GM23338 (cell line): ENCODE measurements at regions not wholly inside any gene's neighbourhood (a gene's known extent, or its start where the extent isn't known, plus 50 kb on each side); places are given as distances from the start of the nearest gene placed in this dataset.

Source experiments
- ATAC-seq: fragments of 200-7000 bp; cut with Tn5 transposase; 3 replicates; pipeline ENCODE4 v1.9.1; 2020
- DNase-seq: peaks from one replicate; pipeline ENCODE4 v3.0.0-alpha.2; 2015; ENCODE audit warnings: low spot score
- H2AFZ ChIP-seq: fragments of 200-600 bp; sonication (generic); 2 replicates; pipeline ENCODE4 v1.8.0; 2016; ENCODE audit warnings: antibody characterized with exemption, mild to moderate bottlenecking, moderate library complexity
- H3F3A ChIP-seq: fragments of 200-600 bp; sonication (generic); replicated peaks from 2 replicates; pipeline ENCODE4 v1.8.0; 2017; ENCODE audit warnings: antibody characterized with exemption, mixed run types, low read depth
- H3K27ac ChIP-seq: fragments of 200-600 bp; sonication (generic); 2 replicates; pipeline ENCODE4 v1.6.1; 2016; ENCODE audit warnings: low read depth
- H3K27me3 ChIP-seq: fragments of 200-600 bp; sonication (generic); 2 replicates; pipeline ENCODE4 v1.8.0; 2016; ENCODE audit warnings: mild to moderate bottlenecking, mixed run types, moderate library complexity; ENCODE audit not compliant: insufficient read depth
- H3K36me3 ChIP-seq: fragments of 200-600 bp; sonication (generic); 2 replicates; pipeline ENCODE4 v1.8.0; 2016; ENCODE audit warnings: mild to moderate bottlenecking; ENCODE audit not compliant: insufficient read depth
- H3K4me1 ChIP-seq: fragments of 200-600 bp; sonication (generic); 2 replicates; pipeline ENCODE4 v1.8.0; 2016; ENCODE audit warnings: mild to moderate bottlenecking, moderate library complexity; ENCODE audit not compliant: insufficient read depth
- H3K4me2 ChIP-seq: fragments of 200-600 bp; sonication (generic); 2 replicates; pipeline ENCODE4 v1.7.1; 2017; ENCODE audit warnings: mixed run types
- H3K4me3 ChIP-seq: fragments of 200-600 bp; sonication (generic); 2 replicates; pipeline ENCODE4 v1.6.1; 2016; ENCODE audit warnings: mixed run types
- H3K79me2 ChIP-seq: fragments of 200-600 bp; sonication (generic); replicated peaks from 2 replicates; pipeline ENCODE4 v1.8.0; 2017; ENCODE audit warnings: mild to moderate bottlenecking; ENCODE audit not compliant: insufficient read depth
- H3K9me2 ChIP-seq: fragments of 200-600 bp; sonication (generic); 2 replicates; pipeline ENCODE4 v1.8.0; 2017; ENCODE audit not compliant: insufficient read depth
- H4K20me1 ChIP-seq: fragments of 200-600 bp; sonication (generic); replicated peaks from 2 replicates; pipeline ENCODE4 v1.8.0; 2017; ENCODE audit warnings: mild to moderate bottlenecking; ENCODE audit not compliant: insufficient read depth
- H3K27ac Mint-ChIP-seq: 2 replicates; pipeline ENCODE4 v1.8.0; 2020; ENCODE audit warnings: inconsistent platforms, mild to moderate bottlenecking, moderate library complexity, mixed read lengths
- H3K27me3 Mint-ChIP-seq: 3 replicates; pipeline ENCODE4 v1.8.0; 2022; ENCODE audit warnings: low read depth, mild to moderate bottlenecking, moderate library complexity, mixed read lengths, inconsistent platforms; ENCODE audit not compliant: insufficient read depth, poor library complexity
- H3K36me3 Mint-ChIP-seq: 3 replicates; pipeline ENCODE4 v1.8.0; 2021; ENCODE audit warnings: low read depth, mild to moderate bottlenecking, inconsistent platforms, moderate library complexity, mixed read lengths
- H3K4me1 Mint-ChIP-seq: 3 replicates; pipeline ENCODE4 v1.8.0; 2020; ENCODE audit warnings: mild to moderate bottlenecking, inconsistent platforms, mixed read lengths
- H3K4me3 Mint-ChIP-seq: 3 replicates; pipeline ENCODE4 v1.8.0; 2021; ENCODE audit warnings: moderate library complexity, mild to moderate bottlenecking, inconsistent platforms, mixed read lengths
- H3K9me3 Mint-ChIP-seq: 3 replicates; pipeline ENCODE4 v1.8.0; 2020; ENCODE audit warnings: moderate library complexity, mild to moderate bottlenecking, inconsistent platforms, mixed read lengths
- CREB1 ChIP-seq: fragments of 250-450 bp; sonication (Bioruptor Pico); IDR thresholded peaks from 2 replicates; pipeline ENCODE4 v1.5.0; 2020; ENCODE audit warnings: low read depth, mild to moderate bottlenecking, moderate library complexity
- EZH2 ChIP-seq: fragments of 200-600 bp; sonication (generic); IDR thresholded peaks from one replicate; pipeline ENCODE4 v1.8.0; 2017; ENCODE audit warnings: antibody characterized with exemption, mild to moderate bottlenecking, low read depth; ENCODE audit not compliant: unreplicated experiment
- EZH2phosphoT487 ChIP-seq: fragments of 200-600 bp; sonication (generic); IDR thresholded peaks from one replicate; pipeline ENCODE4 v1.8.1; 2018; ENCODE audit warnings: antibody characterized with exemption; ENCODE audit not compliant: unreplicated experiment
- JUNB ChIP-seq: IDR thresholded peaks from one replicate; pipeline ENCODE4 v1.6.1; 2016; ENCODE audit warnings: antibody characterized with exemption; ENCODE audit not compliant: unreplicated experiment
- POLR2AphosphoS5 ChIP-seq: IDR thresholded peaks from 2 replicates; pipeline ENCODE4 v1.6.1; 2016; ENCODE audit warnings: antibody characterized with exemption, low read depth
- STAT1 ChIP-seq: IDR thresholded peaks from one replicate; pipeline ENCODE4 v1.6.1; 2016; ENCODE audit warnings: antibody characterized with exemption; ENCODE audit not compliant: unreplicated experiment
- ZNF114 ChIP-seq: fragments of 250-450 bp; sonication (Bioruptor Pico); IDR thresholded peaks from 2 replicates; pipeline ENCODE4 v1.5.0; 2020; ENCODE audit warnings: mild to moderate bottlenecking, moderate library complexity
- ZNF331 ChIP-seq: fragments of 250-450 bp; sonication (Bioruptor Pico); IDR thresholded peaks from 2 replicates; pipeline ENCODE4 v1.5.0; 2020; ENCODE audit warnings: low read depth, mild to moderate bottlenecking, moderate library complexity
- TF ChIP-seq, protein P1 (sequence below): IDR thresholded peaks from 2 replicates; pipeline ENCODE4 v1.6.1; 2016; ENCODE audit warnings: antibody characterized with exemption
- TF ChIP-seq, protein P2 (sequence below): IDR thresholded peaks from one replicate; pipeline ENCODE4 v1.6.1; 2018; ENCODE audit warnings: antibody characterized with exemption; ENCODE audit not compliant: unreplicated experiment
- TF ChIP-seq, protein P3 (sequence below), 2 experiments: fragments of 200-600 bp in 1 of 2; sonication (generic) in 1 of 2; conservative IDR thresholded peaks; 2 replicates each; pipeline versions ENCODE4 v1.5.1 to v1.6.1; 2016 to 2017; ENCODE audit warnings: antibody characterized with exemption in 2 of 2, low read depth in 2 of 2, mild to moderate bottlenecking in 2 of 2, moderate library complexity in 1 of 2
- TF ChIP-seq, protein P4 (sequence below): fragments of 250-450 bp; sonication (Bioruptor Pico); IDR thresholded peaks from 2 replicates; pipeline ENCODE4 v1.5.0; 2020; ENCODE audit warnings: mild to moderate bottlenecking, moderate library complexity

DNA sequence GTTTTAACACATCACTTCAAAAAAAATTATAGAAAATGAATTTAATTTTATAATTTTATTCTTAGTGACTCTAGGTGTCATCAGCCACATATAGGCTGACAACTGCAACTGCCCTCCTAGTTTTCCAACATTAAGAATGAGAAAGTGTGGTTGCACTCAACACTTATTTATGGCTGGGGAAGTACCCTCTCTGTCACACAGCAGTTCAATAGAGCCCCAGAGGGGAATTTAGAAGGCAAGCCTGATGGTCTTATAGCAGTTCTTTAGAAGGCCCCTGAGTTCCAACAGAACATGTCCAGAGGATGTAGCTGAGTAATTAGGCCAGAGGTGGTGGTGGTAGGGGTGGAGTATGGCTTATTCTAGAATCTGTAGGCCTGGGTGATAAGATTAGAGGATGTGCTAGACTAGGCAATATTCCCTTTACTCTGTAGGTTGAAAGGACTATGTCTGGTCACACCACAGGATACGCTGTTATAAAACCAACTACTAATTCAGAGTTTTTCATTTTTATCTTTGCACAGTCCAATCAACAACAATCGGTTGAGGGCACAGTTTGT, 226.5 kb upstream of the CITED2 start:
- Histone ChIP-seq H3K4me3 (no peak overlapping the region), H3K79me2 (no peaks in the 10 kb centered on the region), H3K4me1 (no peaks in the 10 kb centered on the region), H3F3A (no peaks in the 10 kb centered on the region), H2AFZ (no peak overlapping the region), H3K9me2 (0 out of 2 replicates have a peak, but pooled peaks cover 5% of the 10 kb centered on the region), H3K27ac (no peak overlapping the region), H3K27me3 (no peaks in the 10 kb centered on the region), H3K36me3 (no peaks in the 10 kb centered on the region), H3K4me2 (no peak overlapping the region), H4K20me1 (no peaks in the 10 kb centered on the region)
- H3K4me1 Mint-ChIP-seq = peaks cover 13% of the 10 kb centered on the region
- TF ChIP-seq ZNF331 (CRISPR knock-in tag) (no peak), CREB1 (CRISPR knock-in tag) (no peak), ZNF114 (no peak), POLR2AphosphoS5 (no peak), JUNB (no peak), STAT1 (no peak), EZH2 (no peak), EZH2phosphoT487 (no peak)
- TF ChIP-seq, protein P1, sequence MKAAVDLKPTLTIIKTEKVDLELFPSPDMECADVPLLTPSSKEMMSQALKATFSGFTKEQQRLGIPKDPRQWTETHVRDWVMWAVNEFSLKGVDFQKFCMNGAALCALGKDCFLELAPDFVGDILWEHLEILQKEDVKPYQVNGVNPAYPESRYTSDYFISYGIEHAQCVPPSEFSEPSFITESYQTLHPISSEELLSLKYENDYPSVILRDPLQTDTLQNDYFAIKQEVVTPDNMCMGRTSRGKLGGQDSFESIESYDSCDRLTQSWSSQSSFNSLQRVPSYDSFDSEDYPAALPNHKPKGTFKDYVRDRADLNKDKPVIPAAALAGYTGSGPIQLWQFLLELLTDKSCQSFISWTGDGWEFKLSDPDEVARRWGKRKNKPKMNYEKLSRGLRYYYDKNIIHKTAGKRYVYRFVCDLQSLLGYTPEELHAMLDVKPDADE = no peak
- TF ChIP-seq, protein P2, sequence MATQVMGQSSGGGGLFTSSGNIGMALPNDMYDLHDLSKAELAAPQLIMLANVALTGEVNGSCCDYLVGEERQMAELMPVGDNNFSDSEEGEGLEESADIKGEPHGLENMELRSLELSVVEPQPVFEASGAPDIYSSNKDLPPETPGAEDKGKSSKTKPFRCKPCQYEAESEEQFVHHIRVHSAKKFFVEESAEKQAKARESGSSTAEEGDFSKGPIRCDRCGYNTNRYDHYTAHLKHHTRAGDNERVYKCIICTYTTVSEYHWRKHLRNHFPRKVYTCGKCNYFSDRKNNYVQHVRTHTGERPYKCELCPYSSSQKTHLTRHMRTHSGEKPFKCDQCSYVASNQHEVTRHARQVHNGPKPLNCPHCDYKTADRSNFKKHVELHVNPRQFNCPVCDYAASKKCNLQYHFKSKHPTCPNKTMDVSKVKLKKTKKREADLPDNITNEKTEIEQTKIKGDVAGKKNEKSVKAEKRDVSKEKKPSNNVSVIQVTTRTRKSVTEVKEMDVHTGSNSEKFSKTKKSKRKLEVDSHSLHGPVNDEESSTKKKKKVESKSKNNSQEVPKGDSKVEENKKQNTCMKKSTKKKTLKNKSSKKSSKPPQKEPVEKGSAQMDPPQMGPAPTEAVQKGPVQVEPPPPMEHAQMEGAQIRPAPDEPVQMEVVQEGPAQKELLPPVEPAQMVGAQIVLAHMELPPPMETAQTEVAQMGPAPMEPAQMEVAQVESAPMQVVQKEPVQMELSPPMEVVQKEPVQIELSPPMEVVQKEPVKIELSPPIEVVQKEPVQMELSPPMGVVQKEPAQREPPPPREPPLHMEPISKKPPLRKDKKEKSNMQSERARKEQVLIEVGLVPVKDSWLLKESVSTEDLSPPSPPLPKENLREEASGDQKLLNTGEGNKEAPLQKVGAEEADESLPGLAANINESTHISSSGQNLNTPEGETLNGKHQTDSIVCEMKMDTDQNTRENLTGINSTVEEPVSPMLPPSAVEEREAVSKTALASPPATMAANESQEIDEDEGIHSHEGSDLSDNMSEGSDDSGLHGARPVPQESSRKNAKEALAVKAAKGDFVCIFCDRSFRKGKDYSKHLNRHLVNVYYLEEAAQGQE = no peak
- TF ChIP-seq, protein P3, sequence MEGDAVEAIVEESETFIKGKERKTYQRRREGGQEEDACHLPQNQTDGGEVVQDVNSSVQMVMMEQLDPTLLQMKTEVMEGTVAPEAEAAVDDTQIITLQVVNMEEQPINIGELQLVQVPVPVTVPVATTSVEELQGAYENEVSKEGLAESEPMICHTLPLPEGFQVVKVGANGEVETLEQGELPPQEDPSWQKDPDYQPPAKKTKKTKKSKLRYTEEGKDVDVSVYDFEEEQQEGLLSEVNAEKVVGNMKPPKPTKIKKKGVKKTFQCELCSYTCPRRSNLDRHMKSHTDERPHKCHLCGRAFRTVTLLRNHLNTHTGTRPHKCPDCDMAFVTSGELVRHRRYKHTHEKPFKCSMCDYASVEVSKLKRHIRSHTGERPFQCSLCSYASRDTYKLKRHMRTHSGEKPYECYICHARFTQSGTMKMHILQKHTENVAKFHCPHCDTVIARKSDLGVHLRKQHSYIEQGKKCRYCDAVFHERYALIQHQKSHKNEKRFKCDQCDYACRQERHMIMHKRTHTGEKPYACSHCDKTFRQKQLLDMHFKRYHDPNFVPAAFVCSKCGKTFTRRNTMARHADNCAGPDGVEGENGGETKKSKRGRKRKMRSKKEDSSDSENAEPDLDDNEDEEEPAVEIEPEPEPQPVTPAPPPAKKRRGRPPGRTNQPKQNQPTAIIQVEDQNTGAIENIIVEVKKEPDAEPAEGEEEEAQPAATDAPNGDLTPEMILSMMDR (conservative IDR thresholded peaks at IDR 0.05; ENCODE audit: low read depth in 2 of 2) = no peak
- TF ChIP-seq, protein P4, sequence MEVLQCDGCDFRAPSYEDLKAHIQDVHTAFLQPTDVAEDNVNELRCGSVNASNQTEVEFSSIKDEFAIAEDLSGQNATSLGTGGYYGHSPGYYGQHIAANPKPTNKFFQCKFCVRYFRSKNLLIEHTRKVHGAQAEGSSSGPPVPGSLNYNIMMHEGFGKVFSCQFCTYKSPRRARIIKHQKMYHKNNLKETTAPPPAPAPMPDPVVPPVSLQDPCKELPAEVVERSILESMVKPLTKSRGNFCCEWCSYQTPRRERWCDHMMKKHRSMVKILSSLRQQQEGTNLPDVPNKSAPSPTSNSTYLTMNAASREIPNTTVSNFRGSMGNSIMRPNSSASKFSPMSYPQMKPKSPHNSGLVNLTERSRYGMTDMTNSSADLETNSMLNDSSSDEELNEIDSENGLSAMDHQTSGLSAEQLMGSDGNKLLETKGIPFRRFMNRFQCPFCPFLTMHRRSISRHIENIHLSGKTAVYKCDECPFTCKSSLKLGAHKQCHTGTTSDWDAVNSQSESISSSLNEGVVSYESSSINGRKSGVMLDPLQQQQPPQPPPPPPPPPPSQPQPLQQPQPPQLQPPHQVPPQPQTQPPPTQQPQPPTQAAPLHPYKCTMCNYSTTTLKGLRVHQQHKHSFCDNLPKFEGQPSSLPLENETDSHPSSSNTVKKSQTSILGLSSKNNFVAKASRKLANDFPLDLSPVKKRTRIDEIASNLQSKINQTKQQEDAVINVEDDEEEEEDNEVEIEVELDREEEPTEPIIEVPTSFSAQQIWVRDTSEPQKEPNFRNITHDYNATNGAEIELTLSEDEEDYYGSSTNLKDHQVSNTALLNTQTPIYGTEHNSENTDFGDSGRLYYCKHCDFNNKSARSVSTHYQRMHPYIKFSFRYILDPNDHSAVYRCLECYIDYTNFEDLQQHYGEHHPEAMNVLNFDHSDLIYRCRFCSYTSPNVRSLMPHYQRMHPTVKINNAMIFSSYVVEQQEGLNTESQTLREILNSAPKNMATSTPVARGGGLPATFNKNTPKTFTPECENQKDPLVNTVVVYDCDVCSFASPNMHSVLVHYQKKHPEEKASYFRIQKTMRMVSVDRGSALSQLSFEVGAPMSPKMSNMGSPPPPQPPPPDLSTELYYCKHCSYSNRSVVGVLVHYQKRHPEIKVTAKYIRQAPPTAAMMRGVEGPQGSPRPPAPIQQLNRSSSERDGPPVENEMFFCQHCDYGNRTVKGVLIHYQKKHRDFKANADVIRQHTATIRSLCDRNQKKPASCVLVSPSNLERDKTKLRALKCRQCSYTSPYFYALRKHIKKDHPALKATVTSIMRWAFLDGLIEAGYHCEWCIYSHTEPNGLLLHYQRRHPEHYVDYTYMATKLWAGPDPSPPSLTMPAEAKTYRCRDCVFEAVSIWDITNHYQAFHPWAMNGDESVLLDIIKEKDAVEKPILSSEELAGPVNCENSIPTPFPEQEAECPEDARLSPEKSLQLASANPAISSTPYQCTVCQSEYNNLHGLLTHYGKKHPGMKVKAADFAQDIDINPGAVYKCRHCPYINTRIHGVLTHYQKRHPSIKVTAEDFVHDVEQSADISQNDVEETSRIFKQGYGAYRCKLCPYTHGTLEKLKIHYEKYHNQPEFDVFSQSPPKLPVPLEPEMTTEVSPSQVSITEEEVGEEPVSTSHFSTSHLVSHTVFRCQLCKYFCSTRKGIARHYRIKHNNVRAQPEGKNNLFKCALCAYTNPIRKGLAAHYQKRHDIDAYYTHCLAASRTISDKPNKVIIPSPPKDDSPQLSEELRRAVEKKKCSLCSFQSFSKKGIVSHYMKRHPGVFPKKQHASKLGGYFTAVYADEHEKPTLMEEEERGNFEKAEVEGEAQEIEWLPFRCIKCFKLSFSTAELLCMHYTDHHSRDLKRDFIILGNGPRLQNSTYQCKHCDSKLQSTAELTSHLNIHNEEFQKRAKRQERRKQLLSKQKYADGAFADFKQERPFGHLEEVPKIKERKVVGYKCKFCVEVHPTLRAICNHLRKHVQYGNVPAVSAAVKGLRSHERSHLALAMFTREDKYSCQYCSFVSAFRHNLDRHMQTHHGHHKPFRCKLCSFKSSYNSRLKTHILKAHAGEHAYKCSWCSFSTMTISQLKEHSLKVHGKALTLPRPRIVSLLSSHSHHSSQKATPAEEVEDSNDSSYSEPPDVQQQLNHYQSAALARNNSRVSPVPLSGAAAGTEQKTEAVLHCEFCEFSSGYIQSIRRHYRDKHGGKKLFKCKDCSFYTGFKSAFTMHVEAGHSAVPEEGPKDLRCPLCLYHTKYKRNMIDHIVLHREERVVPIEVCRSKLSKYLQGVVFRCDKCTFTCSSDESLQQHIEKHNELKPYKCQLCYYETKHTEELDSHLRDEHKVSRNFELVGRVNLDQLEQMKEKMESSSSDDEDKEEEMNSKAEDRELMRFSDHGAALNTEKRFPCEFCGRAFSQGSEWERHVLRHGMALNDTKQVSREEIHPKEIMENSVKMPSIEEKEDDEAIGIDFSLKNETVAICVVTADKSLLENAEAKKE (CRISPR knock-in tag) = no peak
- DNase-seq = no peak
- H3K27ac Mint-ChIP-seq = no peak overlapping the region
- H3K36me3 Mint-ChIP-seq = no peaks in the 10 kb centered on the region
- H3K9me3 Mint-ChIP-seq = no peaks in the 10 kb centered on the region
- no peak for ATAC-seq
- H3K4me3 Mint-ChIP-seq = no peak overlapping the region
- H3K27me3 Mint-ChIP-seq = peaks cover 2% of the 10 kb centered on the region
